T-helper 1 cell (primary cell): ENCODE measurements at regions not wholly inside any gene's neighbourhood (a gene's known extent, or its start where the extent isn't known, plus 50 kb on each side); places are given as distances from the start of the nearest gene placed in this dataset.

Source experiments
- DNase-seq, 5 donors: peaks; one replicate each; pipeline ENCODE4 v3.0.0-alpha.2; 2012 to 2020

- no peak for DNase-seq
Observed at GRCh38 chr9:13378154-13378553, 98.7 kb upstream of the MPDZ start.

- no peak for DNase-seq
Observed at GRCh38 chr9:13377171-13377925, 97.9 kb upstream of the MPDZ start.

GRCh38 chr9:13372510-13372909 lies 93.0 kb upstream of the MPDZ start:
- DNase-seq, result no peak

GRCh38 chr9:13369431-13369830 lies 89.9 kb upstream of the MPDZ start:
- no peak for DNase-seq

GRCh38 chr9:13367784-13368183 lies 88.3 kb upstream of the MPDZ start:
- no peak for DNase-seq

GRCh38 chr9:13364271-13365000 lies 84.9 kb upstream of the MPDZ start:
- DNase-seq, result no peak

GRCh38 chr9:13361076-13361475 lies 81.6 kb upstream of the MPDZ start:
- DNase-seq, result no peak

- no peak for DNase-seq
Observed at GRCh38 chr9:13360188-13360587, 80.7 kb upstream of the MPDZ start.

- no peak for DNase-seq
Observed at GRCh38 chr9:13358128-13358527, 78.6 kb upstream of the MPDZ start.

GRCh38 chr9:13354733-13355132 lies 75.2 kb upstream of the MPDZ start:
- no peak for DNase-seq

GRCh38 chr9:13352451-13352979 lies 73.0 kb upstream of the MPDZ start:
- DNase-seq, result no peak

GRCh38 chr9:13351778-13352386 lies 72.4 kb upstream of the MPDZ start:
- DNase-seq, result no peak

- DNase-seq, result no peak
Observed at GRCh38 chr9:13332571-13332970, 53.1 kb upstream of the MPDZ start.

- no peak for DNase-seq
Observed at GRCh38 chr9:13331320-13331719, 51.8 kb upstream of the MPDZ start.

GRCh38 chr9:13330396-13331004 lies 51.0 kb upstream of the MPDZ start:
- no peak for DNase-seq
